Breast epithelium (tissue), 3 donors: ENCODE measurements at regions not wholly inside any gene's neighbourhood (a gene's known extent, or its start where the extent isn't known, plus 50 kb on each side); places are given as distances from the start of the nearest gene placed in this dataset.

Experiments used
- CTCF ChIP-seq, 3 donors: fragments of 450-650 bp; IDR thresholded peaks; one replicate each; pipeline ENCODE4 v1.5.1; 2016 to 2017; ENCODE audit warnings: antibody characterized with exemption in 3 of 3, mild to moderate bottlenecking in 3 of 3, moderate library complexity in 3 of 3
- POLR2A ChIP-seq: fragments of 450-650 bp; IDR thresholded peaks from one replicate; pipeline ENCODE4 v1.6.1; 2016; ENCODE audit warnings: antibody characterized with exemption, mild to moderate bottlenecking, moderate library complexity
- POLR2AphosphoS5 ChIP-seq, 3 donors: sonication (generic); formaldehyde crosslinking; IDR thresholded peaks; one replicate each; pipeline ENCODE4 v1.6.1; 2017; ENCODE audit warnings: antibody characterized with exemption in 3 of 3

GRCh38 chr5:67921004-67921601, 294.5 kb upstream of the PIK3R1 start:
- TF ChIP-seq CTCF (IDR thresholded peaks at IDR 0.05), result no peak
- no peak for TF ChIP-seq POLR2A
- no peak for TF ChIP-seq POLR2AphosphoS5 (IDR thresholded peaks at IDR 0.05)
